Activated CD4-positive, alpha-beta T cell treated with anti-CD3 and anti-CD28 coated beads, Interleukin-2, Interleukin-6, amounts not matched to agents 100 ng/mL and 50 ng/mL, durations not matched to agents 16 hours and 8 hours (primary cell): ENCODE measurements at regions not wholly inside any gene's neighbourhood (a gene's known extent, or its start where the extent isn't known, plus 50 kb on each side); places are given as distances from the start of the nearest gene placed in this dataset.
"Not testable (repeated sequence)": the region's sequence is repeated elsewhere in the genome, so short reads cannot be mapped to it uniquely, and the experiment has no call there.

Source experiments
- DNase-seq: peaks from one replicate; pipeline ENCODE4 v3.0.0-alpha.2; 2020

DNA sequence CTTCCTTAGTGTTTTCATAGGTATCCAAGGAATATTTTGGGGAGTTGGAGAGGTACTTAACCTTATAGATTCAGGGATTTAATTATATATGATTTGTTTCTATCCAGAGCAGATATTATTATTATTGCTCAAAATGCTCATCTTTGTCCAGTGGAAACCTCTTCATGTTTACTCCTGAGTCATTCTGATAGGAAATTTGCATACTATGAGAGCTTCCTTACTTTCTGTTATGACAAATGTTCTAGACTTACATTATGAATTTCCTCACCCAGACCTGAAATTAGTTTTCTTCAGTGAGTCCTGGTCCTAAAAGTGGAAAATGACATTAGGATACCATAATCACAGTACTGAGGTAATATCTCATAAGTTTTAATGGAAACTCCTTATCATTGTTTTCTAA lies 57.5 kb upstream of the PLPPR5 start:
- DNase-seq = no peak

DNA sequence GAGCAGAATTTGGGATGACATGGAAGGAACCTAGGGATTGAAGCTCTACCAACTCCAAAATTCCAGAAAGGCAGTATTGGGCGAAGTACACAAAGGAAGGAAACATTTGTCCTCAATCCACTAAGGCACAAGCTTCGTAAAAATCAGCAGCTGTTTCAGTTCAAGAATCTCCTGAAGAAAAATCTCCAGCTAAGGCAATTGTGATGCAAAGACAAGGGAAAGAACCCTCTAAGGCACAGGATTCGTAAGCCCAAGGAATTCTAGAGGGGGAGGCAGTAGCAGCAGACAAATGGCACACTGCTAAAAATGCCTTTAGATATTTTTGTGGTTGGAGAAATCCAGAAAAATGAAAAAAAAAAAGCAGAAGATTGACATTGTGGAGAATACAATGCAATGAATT lies 64.5 kb upstream of the PLPPR5 start:
- no peak for DNase-seq

DNA sequence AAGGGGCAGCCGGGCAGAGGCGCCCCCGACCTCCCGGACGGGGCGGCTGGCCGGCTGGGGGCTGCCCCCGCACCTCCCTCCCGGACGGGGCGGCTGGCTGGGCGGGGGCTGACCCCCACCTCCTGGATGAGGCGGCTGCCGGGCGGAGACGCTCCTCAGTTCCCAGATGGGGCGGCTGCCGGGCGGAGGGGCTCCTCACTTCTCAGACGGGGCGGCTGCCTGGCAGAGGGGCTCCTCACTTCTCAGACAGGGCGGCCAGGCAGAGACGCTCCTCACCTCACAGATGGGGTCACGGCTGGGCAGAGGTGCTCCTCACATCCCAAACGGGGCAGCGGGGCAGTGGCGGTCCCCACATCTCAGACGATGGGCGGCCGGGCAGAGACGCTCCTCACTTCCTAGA lies 73.9 kb upstream of the PLPPR5 start:
- not testable (repeated sequence) for DNase-seq

DNA sequence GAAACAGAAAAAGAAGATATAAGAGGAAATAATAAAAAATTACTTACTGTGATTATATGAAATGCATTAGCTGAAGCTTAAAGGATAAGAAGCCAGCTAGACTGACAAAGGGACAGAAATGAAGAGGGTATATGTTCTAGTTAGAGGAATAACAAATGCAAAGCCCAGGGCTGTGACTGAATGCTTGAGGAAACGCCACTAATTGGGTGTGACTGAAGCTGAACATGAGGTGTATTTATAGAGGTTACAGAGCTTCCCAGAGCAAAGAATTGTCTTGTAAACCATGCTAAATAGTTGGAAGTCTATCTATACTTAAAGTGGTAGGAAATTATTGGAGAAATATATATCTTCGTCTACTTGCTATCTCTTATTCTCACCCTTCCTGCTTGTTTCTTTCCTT lies 77.7 kb upstream of the PLPPR5 start:
- DNase-seq = no peak

DNA sequence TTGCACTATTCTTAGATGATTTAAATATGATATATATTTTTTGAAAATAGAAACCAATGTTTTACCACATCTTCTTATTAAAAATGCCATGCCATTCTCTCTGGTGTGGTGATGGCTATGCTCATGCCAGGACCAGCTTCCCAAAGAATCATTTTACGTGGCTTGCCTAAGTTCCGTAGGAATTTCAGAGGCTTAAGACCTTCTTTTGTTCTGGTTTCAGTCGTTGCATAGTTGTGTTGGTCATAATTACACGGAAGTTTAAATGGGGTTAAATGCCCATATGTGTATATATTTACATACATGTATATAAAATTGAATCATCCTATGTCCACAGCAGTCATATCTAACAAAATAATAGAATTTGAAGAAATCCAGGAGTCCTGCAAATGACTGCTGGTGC lies 78.7 kb upstream of the PLPPR5 start:
- DNase-seq = no peak

DNA sequence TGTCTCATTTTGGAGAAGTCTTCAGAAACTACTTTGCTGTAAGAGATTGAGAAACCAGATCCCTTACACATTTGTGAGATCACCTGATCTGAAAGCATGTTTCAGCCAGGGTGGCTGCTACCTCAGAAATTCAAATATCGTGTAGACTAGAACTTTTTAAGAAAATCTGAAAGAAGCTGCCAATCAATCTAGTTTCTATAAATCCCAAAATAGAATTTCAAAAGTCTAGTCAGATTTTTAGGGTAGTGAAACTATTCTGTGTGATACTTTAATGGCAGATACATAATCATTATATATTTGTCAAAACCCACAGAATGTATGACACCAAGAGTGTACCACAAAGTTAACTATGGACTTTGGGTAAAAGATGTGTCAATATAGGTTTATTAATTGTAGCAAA lies 79.9 kb upstream of the PLPPR5 start:
- no peak for DNase-seq

DNA sequence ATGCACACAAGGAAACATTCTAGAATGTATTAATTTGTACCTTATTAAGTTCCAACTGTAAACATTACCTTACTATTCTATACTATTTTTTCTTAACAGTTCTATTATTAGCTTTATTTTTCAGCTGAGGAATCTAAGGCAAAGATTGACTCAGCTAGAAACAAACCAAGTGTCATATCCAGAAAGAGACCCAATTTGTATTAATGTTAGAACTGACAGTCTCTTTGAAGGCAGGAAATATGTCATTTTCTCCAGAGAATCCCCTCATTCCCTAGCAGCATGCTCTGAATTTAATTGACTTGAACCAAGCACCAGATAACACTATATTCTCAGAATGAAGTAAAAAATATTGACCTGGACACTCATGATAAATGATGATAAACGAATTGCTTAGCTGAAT lies 81.4 kb upstream of the PLPPR5 start:
- DNase-seq = no peak

DNA sequence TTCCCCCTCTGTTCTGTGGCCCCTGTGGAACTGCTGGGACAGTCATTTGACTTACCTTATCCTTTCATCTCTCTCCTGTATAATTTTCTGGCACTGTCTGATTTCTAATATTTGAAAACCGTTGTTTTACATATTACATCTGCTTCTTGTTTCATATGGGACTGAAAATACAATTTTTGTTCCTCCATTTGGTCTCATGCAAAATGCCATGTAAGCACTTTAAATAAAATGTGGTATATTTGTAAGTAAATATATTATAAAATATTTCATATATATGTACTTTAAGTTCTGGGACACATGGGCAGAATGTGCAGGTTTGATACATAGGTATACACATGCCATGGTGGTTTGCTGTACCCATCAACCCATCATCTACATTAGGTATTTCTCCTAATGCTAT lies 93.9 kb upstream of the PLPPR5 start:
- DNase-seq = no peak

DNA sequence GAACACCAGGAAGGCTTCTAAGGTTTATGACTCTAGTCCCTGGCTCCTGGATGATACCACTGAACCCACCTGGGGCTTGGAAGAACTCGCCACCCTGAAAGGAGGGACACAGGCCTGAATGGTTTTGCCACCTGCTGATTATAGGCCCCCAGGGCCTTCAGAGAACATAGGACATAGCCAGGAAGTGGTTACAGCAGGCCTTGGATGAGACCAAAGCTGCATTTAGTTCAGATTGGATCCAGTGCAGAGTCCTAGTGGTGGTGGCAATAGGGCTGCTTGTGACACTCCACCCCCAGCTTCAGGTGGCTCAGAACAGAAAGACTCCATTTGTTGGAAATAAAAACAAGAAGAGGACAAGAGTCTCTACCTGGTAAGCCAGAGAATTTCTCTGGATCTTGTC lies 101.6 kb upstream of the PLPPR5 start:
- DNase-seq = no peak

DNA sequence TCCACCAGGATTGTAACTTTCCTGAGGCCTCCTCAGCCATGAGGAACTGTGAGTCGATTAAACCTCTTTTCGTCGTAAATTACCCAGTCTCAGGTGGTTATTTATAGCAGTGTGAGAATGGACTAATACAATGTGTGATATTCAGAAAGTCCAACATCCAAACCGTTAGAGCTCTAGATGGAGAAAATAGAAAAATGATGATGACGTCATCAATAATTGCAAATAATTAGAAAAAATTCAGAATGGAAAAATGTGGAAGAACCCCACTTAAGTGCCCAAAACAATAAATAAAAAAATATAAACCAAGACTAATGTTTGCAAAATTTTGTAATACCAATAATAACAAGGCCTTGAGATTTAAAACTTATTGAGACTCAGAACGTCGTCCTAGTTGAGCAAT lies 103.0 kb upstream of the PLPPR5 start:
- no peak for DNase-seq

DNA sequence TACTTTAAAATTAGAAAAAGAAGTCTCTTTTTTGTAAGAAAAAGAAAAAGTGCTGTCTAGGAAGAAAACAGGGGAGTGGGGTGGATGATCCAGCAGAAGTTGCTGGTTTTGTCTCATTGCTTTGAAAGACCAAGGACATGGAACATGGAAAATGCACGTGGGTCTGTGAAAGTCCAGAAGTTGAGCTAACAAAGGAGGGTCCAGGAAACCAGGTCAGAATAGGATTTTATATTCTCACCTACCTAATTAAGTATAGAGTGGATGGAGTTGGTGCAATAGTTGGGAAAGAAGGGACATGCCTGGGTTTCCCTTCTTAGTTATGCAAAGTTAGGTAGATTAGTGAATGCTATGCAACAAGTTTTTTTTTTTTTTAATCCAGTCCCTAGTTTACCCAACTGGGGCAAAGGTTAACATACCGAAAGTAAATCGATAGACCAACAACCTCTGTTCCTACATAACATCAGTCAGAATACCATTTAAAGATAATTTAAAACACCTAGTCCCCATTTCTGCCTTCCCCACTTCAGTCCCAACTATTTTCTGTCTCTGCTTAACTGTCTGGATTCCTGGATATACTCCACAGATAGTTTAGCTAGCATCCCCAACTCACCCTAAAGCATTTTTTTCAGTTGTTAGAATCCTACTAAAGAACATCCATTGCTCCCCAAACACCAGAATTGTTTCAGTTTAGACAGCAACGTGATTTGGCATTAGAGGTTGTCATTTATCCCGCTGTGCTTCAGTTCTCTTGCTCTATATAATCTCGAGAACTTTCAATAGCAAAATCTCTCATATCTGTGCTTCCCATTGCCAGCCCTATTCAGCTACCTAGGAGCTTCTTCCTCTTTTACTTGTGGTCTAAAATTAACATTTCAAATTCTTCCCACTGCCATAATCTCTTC lies 105.7 kb upstream of the PLPPR5 start:
- no peak for DNase-seq

DNA sequence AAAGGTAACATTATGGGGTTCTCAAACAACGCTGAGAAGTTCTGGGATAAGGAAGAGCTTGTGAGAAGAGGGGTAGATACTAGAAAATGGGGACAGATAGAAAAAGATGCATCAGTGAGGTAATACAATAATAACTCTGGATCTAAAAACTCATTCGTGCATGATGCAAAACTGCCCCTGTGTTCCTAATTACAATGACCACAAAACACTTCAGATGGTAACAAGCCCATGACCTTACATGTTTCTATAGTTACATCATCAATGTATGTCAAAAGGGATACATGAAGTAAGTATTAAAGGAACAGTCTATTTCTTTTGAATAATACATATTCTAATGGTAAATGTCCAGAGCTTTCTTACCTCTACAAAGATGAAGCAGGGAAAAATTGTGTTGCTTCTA lies 110.6 kb upstream of the PLPPR5 start:
- DNase-seq = no peak

DNA sequence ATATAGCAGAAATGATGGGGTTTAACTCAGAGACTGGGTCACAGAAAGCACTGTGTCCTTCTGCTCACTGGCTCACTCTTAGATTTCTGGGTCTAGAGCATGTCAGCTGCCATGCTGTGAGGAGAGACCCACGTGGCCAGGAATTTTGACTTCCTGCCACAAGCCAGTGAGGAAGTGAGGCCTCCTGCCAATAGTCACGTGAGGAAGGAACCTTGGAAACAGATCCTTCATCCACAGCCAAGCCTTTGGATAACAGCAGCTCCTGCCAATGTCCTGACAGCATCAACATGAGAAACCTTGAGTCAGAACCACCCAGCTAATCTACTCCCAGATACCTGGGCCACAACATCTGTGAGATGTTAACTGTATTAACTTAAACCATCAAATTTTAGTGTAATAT lies 114.5 kb upstream of the PLPPR5 start:
- DNase-seq = no peak

DNA sequence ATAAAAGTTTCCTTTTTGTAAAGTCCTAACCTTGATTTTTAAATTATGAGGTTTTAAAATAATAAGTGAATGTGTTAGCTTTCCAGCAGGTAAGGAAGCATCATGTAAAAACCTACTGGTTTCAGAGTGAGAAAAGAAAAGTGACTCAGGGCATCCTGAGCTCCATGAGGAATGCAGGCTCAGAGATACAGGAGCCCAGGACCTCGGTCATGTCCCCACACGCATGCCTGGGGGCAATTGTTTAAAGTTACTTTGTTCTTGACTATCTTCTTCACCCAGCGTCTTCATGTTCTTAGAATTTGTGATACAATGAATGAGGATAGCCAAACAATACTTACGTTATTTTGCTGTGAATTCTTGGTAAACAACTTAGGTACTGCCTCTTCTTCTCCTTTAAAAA lies 117.4 kb upstream of the PLPPR5 start:
- no peak for DNase-seq

DNA sequence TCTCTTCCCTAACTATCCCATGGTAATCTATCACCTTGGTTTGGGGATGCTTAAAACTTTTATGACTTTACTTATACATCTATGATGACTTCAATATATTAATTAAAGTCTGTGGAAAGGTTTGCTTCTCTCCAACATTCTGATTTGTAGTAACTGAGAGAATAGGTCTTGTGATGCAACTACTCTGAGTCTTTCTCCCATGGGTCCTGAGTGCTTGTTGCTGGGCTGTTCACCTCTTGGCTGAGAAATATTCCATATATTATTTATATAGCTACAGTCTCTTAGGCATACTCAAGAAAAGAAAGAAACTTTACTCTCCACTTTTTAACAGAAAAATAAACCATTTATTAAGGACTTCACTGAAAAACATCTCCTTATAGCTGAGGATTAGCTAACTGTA lies 119.3 kb upstream of the PLPPR5 start:
- no peak for DNase-seq

DNA sequence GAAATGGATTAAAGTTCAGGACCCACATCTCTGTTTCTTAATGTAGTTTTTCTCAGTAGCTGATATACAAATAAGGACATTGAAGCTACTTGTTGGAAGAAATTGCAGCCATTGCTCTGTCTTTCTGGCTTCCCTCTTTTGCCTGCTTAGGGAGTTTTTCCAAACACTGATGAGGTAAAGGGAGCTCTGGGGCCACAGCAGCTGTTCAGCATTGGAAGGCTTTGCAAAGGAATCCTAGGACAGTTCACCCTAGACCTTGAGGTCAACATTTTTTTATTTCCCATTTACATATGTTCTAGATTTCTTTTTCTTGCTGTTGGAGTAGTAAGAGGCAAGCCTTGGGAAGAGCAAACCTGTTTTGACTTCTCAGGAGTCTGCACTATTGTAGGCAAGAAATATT lies 126.9 kb upstream of the PLPPR5 start:
- no peak for DNase-seq

DNA sequence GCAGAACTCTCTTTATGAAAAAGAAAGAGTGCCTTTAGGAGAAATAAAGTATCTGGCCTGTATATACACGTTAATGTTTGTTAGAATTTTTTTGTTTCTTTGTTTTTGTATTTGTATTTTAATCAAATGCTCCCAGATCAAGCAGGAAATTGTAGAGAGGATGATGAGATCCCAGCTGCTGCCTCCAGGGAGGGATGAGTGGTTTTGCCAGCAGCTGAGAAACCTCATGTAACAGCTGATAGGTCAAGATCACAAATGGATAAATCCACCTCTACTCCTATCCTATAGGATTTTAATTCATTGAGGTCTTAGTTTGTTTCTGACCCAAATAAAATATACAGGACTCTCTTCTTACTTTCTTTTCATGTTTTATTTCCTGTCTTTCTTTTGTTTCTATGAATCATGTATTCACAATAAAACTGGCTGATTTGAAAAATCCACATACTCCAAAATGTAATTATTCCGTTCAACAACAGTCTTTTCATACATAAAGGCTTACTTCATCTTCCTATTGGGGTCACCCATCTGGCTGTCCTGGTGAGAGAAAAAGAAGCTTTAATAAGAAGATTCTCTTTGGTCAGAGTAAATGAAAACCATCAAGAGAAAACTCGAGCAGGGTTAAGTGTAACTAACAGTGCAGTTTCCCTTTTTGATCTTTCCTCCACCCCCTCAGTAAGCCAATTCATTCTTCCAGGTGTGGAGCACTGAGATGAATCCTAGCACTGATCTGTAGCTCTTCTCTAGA lies 129.3 kb upstream of the PLPPR5 start:
- DNase-seq = no peak

DNA sequence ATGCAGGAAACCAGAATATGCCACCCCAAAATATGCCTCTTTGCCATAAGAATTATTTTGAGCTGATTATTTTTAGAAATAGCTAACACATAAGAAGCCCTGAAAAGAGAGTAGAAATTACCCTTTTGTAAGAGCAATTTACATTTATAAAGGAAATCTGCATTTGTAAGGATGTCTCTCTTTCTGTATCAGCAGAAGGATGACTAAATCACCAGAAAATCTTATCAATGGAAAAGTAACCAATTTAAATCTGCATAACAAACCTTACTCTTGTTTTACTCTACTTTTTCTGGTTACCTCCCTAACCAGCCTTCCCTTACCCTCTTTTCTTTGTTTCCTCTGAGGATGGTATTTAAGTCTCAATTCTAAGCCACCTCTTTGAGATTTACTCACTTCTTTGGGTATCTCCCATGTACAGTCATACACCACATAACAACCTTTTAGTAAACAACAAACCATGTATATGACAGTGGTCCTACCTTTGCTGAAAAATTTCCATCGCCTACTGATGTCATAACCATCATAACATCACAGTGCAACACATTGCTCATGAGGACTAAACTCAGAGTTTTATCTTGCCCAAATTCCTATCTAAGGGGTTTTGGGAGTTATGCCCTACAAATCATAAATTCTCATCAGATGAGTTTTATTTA lies 126.6 kb upstream of the PLPPR4 start:
- DNase-seq = no peak

DNA sequence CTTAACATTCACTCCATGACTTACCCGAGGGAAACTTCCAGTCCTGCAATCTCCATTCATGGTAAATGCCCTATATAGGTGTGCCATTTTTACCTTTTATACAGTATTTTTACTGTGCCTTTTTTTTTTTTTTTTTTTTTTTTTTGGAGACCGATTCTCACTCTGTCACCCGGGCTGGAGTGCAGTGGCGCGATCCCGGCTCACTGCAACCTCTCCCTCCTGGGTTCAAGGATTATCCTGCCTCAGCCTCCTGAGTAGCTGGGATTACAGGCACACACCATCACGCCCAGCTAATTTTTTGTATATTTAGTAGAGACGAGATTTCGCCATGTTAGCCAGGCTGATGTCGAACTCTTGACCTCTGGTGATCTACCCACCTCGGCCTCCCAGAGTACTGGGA lies 124.4 kb upstream of the PLPPR4 start:
- DNase-seq = no peak

DNA sequence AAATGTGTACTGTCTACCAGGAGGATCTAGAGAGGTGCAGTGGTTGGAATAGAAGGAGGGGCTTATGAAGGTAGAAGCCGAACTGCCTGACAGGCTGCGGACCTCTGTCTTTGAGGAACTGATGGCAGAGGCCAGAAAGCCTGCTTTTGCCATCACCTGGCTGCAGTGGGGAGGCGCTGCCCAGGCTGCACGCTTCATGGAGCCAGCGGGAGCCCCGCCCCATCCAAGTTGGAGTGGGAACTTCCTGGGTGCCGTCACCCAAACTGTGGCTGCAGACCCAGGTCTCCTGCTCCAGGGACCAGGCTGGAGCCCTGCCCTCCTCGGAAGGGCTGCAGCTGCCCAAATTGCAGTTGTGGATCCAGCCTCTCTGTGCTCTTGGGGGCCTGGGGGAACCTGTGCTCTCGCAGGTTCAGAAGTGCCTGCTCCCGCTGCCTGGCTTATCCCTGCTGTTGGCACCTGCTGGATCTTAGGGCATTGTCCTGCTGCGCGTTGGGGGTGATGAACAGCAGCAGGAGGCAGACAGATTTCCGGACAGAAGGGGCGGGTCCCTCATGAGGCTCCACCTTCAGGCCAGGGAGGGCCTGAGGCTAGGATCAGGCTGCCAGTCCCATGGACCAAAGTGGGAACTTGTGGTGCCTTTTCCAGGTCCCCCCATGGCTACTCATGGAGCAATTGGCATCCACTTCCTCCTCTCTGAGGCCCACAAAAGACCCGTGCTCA lies 118.0 kb upstream of the PLPPR4 start:
- DNase-seq = no peak

DNA sequence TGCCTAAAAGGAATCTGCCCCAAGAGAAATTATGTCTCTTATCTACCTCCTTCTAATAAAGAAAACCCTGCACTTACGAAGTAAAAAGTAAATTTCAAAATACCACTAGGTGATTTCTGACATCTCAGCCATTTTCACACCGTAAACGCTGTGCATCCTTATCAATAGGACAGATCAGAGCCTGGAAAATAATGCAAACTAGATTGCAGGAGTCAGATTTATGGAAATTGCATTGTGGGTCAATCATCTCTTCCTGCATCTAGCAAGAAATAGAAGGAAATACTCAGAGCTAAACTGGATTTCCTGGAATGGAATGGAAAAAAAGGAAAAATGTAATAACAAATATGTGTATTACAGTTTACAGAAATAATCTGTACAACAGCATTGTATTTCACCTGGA lies 114.3 kb upstream of the PLPPR4 start:
- no peak for DNase-seq

DNA sequence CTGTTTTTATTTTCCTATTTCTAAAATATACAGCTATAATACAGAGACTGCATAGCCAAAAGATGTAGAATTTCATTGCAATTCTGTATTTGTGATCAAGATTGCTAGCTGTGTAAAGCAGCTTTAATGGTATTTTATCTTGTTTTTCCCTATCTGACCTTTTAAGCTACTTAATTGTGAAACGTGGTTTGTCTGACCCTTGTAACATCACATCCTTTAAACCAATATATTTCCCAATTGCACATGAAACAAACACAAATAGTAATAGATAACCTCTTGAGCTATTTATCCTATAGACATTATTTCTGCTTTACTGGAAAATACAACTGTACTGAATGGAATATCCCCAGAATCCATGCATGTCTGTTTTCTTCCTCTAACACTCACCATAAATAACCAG lies 112.2 kb upstream of the PLPPR4 start:
- no peak for DNase-seq

DNA sequence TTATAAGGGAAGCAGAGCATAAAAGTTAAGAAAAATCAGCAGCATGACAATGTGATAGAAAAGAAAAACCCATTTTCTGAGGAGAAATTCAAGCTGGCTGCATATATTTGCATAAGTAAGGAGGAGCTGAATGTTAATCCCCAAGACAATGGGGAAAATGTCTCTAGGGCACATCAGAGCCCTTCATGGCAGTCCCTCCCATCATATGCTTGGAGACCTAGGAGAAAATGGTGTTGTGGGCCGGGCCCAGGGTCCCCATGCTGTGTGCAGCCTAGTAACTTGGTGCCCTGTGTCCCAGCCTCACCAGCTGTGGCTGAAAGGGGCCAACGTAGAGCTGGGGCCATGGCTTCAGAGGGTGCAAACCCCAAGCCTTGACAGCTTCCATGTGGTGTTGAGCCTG lies 100.6 kb upstream of the PLPPR4 start:
- no peak for DNase-seq
